Right lobe of liver (tissue), 6 donors: ENCODE measurements at regions not wholly inside any gene's neighbourhood (a gene's known extent, or its start where the extent isn't known, plus 50 kb on each side); places are given as distances from the start of the nearest gene placed in this dataset.

Experiments used
- ATAC-seq, 4 donors: fragments of 200-7000 bp; cut with Tn5 transposase; one replicate each; pipeline ENCODE4 v1.9.1; 2020; ENCODE audit warnings: mild to moderate bottlenecking in 4 of 4, moderate library complexity in 4 of 4
- DNase-seq, 3 donors: peaks; one replicate each; pipeline ENCODE4 v3.0.0-alpha.2; 2020
- H3K27ac ChIP-seq, 3 donors: fragments of 200-600 bp; one replicate each; pipeline ENCODE4 v1.8.0; 2022
- H3K27me3 ChIP-seq, 2 donors: fragments of 200-600 bp; one replicate each; pipeline ENCODE4 v1.8.0; 2022
- H3K36me3 ChIP-seq, 4 donors: fragments of 200-600 bp; sonication (generic) in 1 of 4; one replicate each; pipeline versions ENCODE4 v1.5.1 to v1.8.0; 2017 to 2022; ENCODE audit warnings: control low read depth in 1 of 4
- H3K4me1 ChIP-seq, 4 donors: fragments of 200-600 bp; sonication (generic) in 1 of 4; one replicate each; pipeline versions ENCODE4 v1.5.1 to v1.8.0; 2017 to 2022; ENCODE audit warnings: control low read depth in 1 of 4
- H3K4me3 ChIP-seq, 3 donors: fragments of 200-600 bp; one replicate each; pipeline ENCODE4 v1.8.0; 2022
- H3K9me3 ChIP-seq, 4 donors: fragments of 200-600 bp; sonication (generic) in 1 of 4; one replicate each; pipeline versions ENCODE4 v1.5.1 to v1.8.0; 2017 to 2022; ENCODE audit warnings: control low read depth in 1 of 4
- POLR2A ChIP-seq: fragments of 450-650 bp; IDR thresholded peaks from one replicate; pipeline ENCODE4 v1.6.1; 2017; ENCODE audit warnings: antibody characterized with exemption, mild to moderate bottlenecking
- WGBS: methylation state at CpG from one replicate; pipeline ENCODE4 v1.1.6; 2018; ENCODE audit warnings: low coverage, low lambda C conversion rate; ENCODE audit not compliant: insufficient coverage; ENCODE audit errors: missing lambda C conversion rate; 5-methylcytosine and 5-hydroxymethylcytosine counted together
- intact Hi-C, 2 donors: fragments of 100-400 bp; cut with DNase I; formaldehyde crosslinking; loops; one replicate each; pipeline versions ENCODE4 v1.11.2 to v1.14.1; 2022
- TF ChIP-seq, protein P1 (sequence below), 4 donors: fragments of 200-600 bp in 3 of 4; fragments of 450-650 bp in 1 of 4; IDR thresholded peaks; one replicate each; pipeline versions ENCODE4 v1.5.1 to v1.8.0; 2016 to 2022; ENCODE audit warnings: antibody characterized with exemption in 4 of 4, mild to moderate bottlenecking in 2 of 4
- donor health status: DM: no; HTN: yes; CAD: no.
- donor health status: DM: no; HTN: no; CAD: no.
- donor health status: DM: no; HTN: no; CAD: no.
- donor health status: DM: no; HTN: yes; CAD: no.
- donor health status: DM: no; HTN: yes; CAD: no.

DNA sequence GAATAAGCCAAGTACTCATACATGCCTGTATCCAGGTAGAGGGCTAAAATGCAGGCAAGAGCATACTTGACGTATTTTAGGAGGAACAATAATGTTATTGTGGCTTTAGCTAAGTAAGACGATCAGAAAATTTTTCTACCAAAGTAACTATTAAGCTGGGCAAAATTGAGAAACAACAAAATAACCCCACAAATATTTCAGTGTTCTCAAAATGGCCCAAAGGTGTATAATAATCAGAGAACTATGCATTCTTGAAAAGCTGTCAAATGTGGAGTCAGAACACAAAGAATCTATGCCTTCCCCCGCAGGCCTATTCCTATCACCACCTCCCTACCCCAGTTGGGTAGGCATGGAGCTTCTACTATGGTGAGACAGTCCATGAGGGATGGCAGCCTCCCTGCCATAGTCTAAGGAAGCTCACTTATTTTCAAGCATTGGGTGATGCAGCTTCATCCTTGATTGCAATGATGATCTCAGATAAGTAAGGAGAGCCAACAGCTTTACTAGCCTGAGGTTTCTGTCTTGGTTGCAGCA lies 1132.5 kb upstream of the SPRY2 start:
- no peak for TF ChIP-seq POLR2A
- TF ChIP-seq, protein P1, sequence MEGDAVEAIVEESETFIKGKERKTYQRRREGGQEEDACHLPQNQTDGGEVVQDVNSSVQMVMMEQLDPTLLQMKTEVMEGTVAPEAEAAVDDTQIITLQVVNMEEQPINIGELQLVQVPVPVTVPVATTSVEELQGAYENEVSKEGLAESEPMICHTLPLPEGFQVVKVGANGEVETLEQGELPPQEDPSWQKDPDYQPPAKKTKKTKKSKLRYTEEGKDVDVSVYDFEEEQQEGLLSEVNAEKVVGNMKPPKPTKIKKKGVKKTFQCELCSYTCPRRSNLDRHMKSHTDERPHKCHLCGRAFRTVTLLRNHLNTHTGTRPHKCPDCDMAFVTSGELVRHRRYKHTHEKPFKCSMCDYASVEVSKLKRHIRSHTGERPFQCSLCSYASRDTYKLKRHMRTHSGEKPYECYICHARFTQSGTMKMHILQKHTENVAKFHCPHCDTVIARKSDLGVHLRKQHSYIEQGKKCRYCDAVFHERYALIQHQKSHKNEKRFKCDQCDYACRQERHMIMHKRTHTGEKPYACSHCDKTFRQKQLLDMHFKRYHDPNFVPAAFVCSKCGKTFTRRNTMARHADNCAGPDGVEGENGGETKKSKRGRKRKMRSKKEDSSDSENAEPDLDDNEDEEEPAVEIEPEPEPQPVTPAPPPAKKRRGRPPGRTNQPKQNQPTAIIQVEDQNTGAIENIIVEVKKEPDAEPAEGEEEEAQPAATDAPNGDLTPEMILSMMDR (IDR thresholded peaks at IDR 0.05), result no peak
- 46% methylated on average over 3 of the region's 3 CpGs for WGBS
- DNase-seq (no peak), ATAC-seq (no peak)
- no peaks in the 10 kb centered on the region for H3K4me1 ChIP-seq
- H3K27ac ChIP-seq, result no peak overlapping the region
- H3K9me3 ChIP-seq, result no peaks in the 10 kb centered on the region
- H3K36me3 ChIP-seq, result no peaks in the 10 kb centered on the region
- intact Hi-C loops, result no loop called here
- no peaks in the 10 kb centered on the region for H3K27me3 ChIP-seq
- H3K4me3 ChIP-seq, result no peak overlapping the region

DNA sequence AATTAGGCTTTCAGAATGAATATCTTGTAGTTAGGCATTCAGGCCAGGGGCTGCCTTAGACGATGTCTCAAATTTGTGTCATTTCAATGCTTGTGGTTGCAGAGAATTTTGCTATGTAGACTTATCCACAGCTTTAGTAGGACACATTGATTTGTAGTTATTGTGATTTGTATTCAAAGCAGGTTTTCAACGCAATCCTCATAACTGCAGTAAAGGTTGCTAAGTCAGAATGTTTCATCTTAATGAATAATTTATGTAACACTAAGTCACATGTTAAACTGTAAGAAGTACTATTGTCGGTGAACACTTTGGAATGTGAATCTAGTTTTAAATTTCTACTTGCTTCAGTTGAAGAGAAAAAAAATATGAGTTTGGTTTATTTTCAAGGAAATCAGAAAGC lies 1117.2 kb upstream of the SPRY2 start:
- DNase-seq (no peak), ATAC-seq (no peak)
- 84% methylated on average over 3 of the region's 3 CpGs for WGBS
- no peaks in the 10 kb centered on the region for H3K27me3 ChIP-seq
- no peak for TF ChIP-seq POLR2A
- TF ChIP-seq, protein P1 (IDR thresholded peaks at IDR 0.05), result no peak
- H3K4me1 ChIP-seq, result no peaks in the 10 kb centered on the region
- no peak overlapping the region for H3K27ac ChIP-seq
- no peaks in the 10 kb centered on the region for H3K36me3 ChIP-seq
- no peaks in the 10 kb centered on the region for H3K9me3 ChIP-seq
- no peak overlapping the region for H3K4me3 ChIP-seq
- intact Hi-C loops, result no loop called here

DNA sequence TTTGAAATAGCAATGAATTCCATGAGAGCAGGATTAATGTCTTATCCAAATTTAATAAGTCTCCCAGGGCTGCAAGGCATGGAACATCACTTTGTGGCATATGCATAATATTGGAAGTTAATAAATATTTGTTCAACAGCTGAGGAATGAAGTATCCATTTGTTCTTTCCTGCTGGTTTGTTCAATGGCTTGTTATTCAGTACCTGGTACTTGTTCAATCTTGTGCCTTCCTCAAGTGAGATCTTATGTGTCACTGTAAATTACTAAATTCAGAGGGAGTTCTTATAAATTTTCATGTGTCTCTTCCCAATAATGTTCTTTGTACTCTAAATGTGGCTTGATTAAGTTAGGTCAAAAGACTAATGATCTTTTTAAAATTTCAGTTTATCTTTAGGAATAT lies 1105.5 kb upstream of the SPRY2 start:
- H3K27ac ChIP-seq, result no peak overlapping the region
- ATAC-seq (no peak), DNase-seq (no peak)
- no peaks in the 10 kb centered on the region for H3K27me3 ChIP-seq
- no peak overlapping the region for H3K4me3 ChIP-seq
- TF ChIP-seq, protein P1 (IDR thresholded peaks at IDR 0.05), result no peak
- TF ChIP-seq POLR2A, result no peak
- H3K9me3 ChIP-seq, result no peaks in the 10 kb centered on the region
- H3K36me3 ChIP-seq, result no peaks in the 10 kb centered on the region
- intact Hi-C loops, result no loop called here
- no peaks in the 10 kb centered on the region for H3K4me1 ChIP-seq

DNA sequence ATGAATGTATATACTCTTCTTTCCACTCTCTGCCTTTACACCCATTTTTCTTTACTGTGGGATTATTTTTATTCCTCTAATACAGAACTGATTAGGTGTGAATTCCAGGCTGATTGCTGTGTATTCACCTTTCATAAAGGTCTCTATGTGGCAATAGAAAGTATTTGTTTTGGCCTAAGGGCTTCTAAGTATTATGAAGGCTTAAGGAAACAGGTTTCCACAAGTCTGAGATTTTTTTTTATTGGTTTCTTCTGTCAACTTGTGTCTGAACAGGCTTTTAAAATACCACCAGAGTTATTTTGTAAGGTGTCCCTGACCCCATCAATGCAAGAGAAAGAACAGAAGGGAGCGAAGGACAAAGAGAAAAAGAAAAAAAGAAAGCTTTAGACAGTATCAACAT lies 1102.0 kb upstream of the SPRY2 start:
- no peaks in the 10 kb centered on the region for H3K36me3 ChIP-seq
- WGBS, result 38% methylated on average over 1 of the region's 1 CpG
- no peaks in the 10 kb centered on the region for H3K9me3 ChIP-seq
- intact Hi-C loops, result no loop called here
- H3K4me3 ChIP-seq, result no peak overlapping the region
- TF ChIP-seq POLR2A, result no peak
- TF ChIP-seq, protein P1 (IDR thresholded peaks at IDR 0.05), result no peak
- no peaks in the 10 kb centered on the region for H3K4me1 ChIP-seq
- H3K27me3 ChIP-seq, result no peaks in the 10 kb centered on the region
- ATAC-seq (no peak), DNase-seq (no peak)
- no peak overlapping the region for H3K27ac ChIP-seq

DNA sequence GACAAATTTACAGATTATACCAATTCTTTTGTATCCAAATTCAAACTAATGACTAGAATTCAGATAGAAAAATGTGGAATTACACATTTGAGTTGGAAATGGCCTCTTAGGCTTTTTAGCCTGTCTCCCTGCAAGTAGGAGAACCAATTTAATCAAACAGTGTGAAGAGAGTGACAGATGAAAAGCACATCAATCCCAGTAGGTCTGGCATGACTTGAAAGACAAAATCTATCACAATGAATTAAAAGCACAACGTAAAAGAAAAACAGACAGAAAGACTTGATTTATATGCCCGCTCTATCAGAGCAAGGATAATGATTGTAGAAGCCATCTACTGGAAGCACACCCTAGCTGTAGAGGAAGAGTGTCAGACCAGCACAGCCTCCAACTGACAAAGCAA lies 1084.4 kb upstream of the SPRY2 start:
- H3K4me3 ChIP-seq, result no peak overlapping the region
- intact Hi-C loops, result no loop called here
- no peaks in the 10 kb centered on the region for H3K27me3 ChIP-seq
- H3K27ac ChIP-seq, result no peak overlapping the region
- no peaks in the 10 kb centered on the region for H3K4me1 ChIP-seq
- ATAC-seq (no peak), DNase-seq (no peak)
- H3K9me3 ChIP-seq, result no peaks in the 10 kb centered on the region
- H3K36me3 ChIP-seq, result no peaks in the 10 kb centered on the region
- WGBS, result 54% methylated on average over 2 of the region's 2 CpGs
- TF ChIP-seq, protein P1 (IDR thresholded peaks at IDR 0.05), result no peak
- TF ChIP-seq POLR2A, result no peak
